HG02798 (cell line): ENCODE measurements at regions not wholly inside any gene's neighbourhood (a gene's known extent, or its start where the extent isn't known, plus 50 kb on each side); places are given as distances from the start of the nearest gene placed in this dataset.
A peak's percentile ranks its signal among the peaks of the same experiment; 100 is the strongest.
"Not testable (repeated sequence)": the region's sequence is repeated elsewhere in the genome, so short reads cannot be mapped to it uniquely, and the experiment has no call there.

Experiments
- ATAC-seq: cut with Tn5 transposase; IDR thresholded peaks from one replicate; pipeline ENCODE4 v1.9.1; 2021; ENCODE audit warnings: mild to moderate bottlenecking; ENCODE audit not compliant: unreplicated experiment, poor library complexity

GRCh38 chr3:145266368-145266767 lies 894.6 kb downstream of the PLOD2 start:
- no peak for ATAC-seq

- ATAC-seq = no peak
Observed at GRCh38 chr3:145269106-145269505, 891.9 kb downstream of the PLOD2 start.

- no peak for ATAC-seq
Observed at GRCh38 chr3:145272684-145273083, 888.3 kb downstream of the PLOD2 start.

GRCh38 chr3:145282505-145282904 lies 878.5 kb downstream of the PLOD2 start:
- no peak for ATAC-seq

GRCh38 chr3:145286937-145287336 lies 874.0 kb downstream of the PLOD2 start:
- peak; percentile 68 for ATAC-seq

GRCh38 chr3:145290010-145290409 lies 871.0 kb downstream of the PLOD2 start:
- no peak for ATAC-seq

GRCh38 chr3:145294572-145294971 lies 866.4 kb downstream of the PLOD2 start:
- no peak for ATAC-seq

GRCh38 chr3:145307272-145307671 lies 853.7 kb downstream of the PLOD2 start:
- no peak for ATAC-seq

- ATAC-seq = no peak
Observed at GRCh38 chr3:145313751-145314150, 847.2 kb downstream of the PLOD2 start.

- ATAC-seq = not testable (repeated sequence)
Observed at GRCh38 chr3:145316253-145316652, 844.7 kb downstream of the PLOD2 start.

- no peak for ATAC-seq
Observed at GRCh38 chr3:145326666-145327065, 834.3 kb downstream of the PLOD2 start.

GRCh38 chr3:145333427-145333826 lies 827.6 kb downstream of the PLOD2 start:
- not testable (repeated sequence) for ATAC-seq

GRCh38 chr3:145333931-145334330 lies 827.1 kb downstream of the PLOD2 start:
- no peak for ATAC-seq

- ATAC-seq = no peak
Observed at GRCh38 chr3:145355206-145355605, 805.8 kb downstream of the PLOD2 start.

- no peak for ATAC-seq
Observed at GRCh38 chr3:145357453-145357852, 803.5 kb downstream of the PLOD2 start.

- ATAC-seq = no peak
Observed at GRCh38 chr3:145359040-145359439, 801.9 kb downstream of the PLOD2 start.

- ATAC-seq = no peak
Observed at GRCh38 chr3:145368748-145369147, 792.2 kb downstream of the PLOD2 start.

GRCh38 chr3:145370870-145371269 lies 790.1 kb downstream of the PLOD2 start:
- ATAC-seq = no peak

GRCh38 chr3:145377301-145377700 lies 783.7 kb downstream of the PLOD2 start:
- no peak for ATAC-seq

- no peak for ATAC-seq
Observed at GRCh38 chr3:145383416-145383815, 777.6 kb downstream of the PLOD2 start.

- ATAC-seq = no peak
Observed at GRCh38 chr3:145384307-145384706, 776.7 kb downstream of the PLOD2 start.

- ATAC-seq = no peak
Observed at GRCh38 chr3:145387211-145387610, 773.8 kb downstream of the PLOD2 start.

GRCh38 chr3:145395421-145395820 lies 765.6 kb downstream of the PLOD2 start:
- ATAC-seq = no peak
